H1 (cell line): ENCODE measurements at regions not wholly inside any gene's neighbourhood (a gene's known extent, or its start where the extent isn't known, plus 50 kb on each side); places are given as distances from the start of the nearest gene placed in this dataset.

Source experiments
- CTCF ChIA-PET: fragments of 300-600 bp; sonication (Branson Sonifier 250); formaldehyde crosslinking; loops from one replicate; lab custom pipeline; 2021; ENCODE audit not compliant: partially characterized antibody; lab: Charles Lee
- POLR2A ChIA-PET: fragments of 300-600 bp; sonication (Branson Sonifier 250); formaldehyde crosslinking; loops from one replicate; lab custom pipeline; 2021; ENCODE audit warnings: inconsistent platforms; ENCODE audit not compliant: partially characterized antibody; lab: Charles Lee
- DNase-seq, 2 experiments: peaks; one replicate each; pipeline versions ENCODE4 v3.0.0 to v3.0.0-alpha.2; 2010 to 2022; ENCODE audit warnings: low spot score in 2 of 2, low read depth in 1 of 2, mixed read lengths in 1 of 2
- FAIRE-seq: peaks from 2 replicates; lab custom pipeline; 2011; peaks lifted over from hg19 to GRCh38; lab: Jason Lieb, UNC
- H2AFZ ChIP-seq: 2 replicates; pipeline ENCODE4 v1.8.1; 2012; ENCODE audit warnings: low read length, inconsistent platforms
- H2AK5ac ChIP-seq: 2 replicates; pipeline ENCODE4 v1.6.1; 2013; ENCODE audit warnings: low read depth, low read length
- H2BK120ac ChIP-seq: replicated peaks from 2 replicates; pipeline ENCODE3; 2013; ENCODE audit warnings: low read depth, low read length, inconsistent platforms
- H2BK12ac ChIP-seq: 2 replicates; pipeline ENCODE4 v1.6.1; 2013; ENCODE audit warnings: low read depth, low read length
- H2BK15ac ChIP-seq: 2 replicates; pipeline ENCODE4 v1.6.1; 2013; ENCODE audit warnings: low read length
- H2BK20ac ChIP-seq: 2 replicates; pipeline ENCODE4 v1.6.1; 2013; ENCODE audit warnings: low read length
- H2BK5ac ChIP-seq: 2 replicates; pipeline ENCODE4 v1.6.1; 2013; ENCODE audit warnings: low read depth, low read length
- H3K14ac ChIP-seq: 2 replicates; pipeline ENCODE4 v1.6.1; 2013; ENCODE audit warnings: inconsistent platforms; ENCODE audit not compliant: insufficient read length
- H3K18ac ChIP-seq: 2 replicates; pipeline ENCODE4 v1.6.1; 2013; ENCODE audit warnings: low read length; ENCODE audit errors: extremely low read depth
- H3K23ac ChIP-seq: 2 replicates; pipeline ENCODE4 v1.6.1; 2013; ENCODE audit warnings: inconsistent platforms; ENCODE audit not compliant: insufficient read length
- H3K23me2 ChIP-seq: 2 replicates; pipeline ENCODE4 v1.6.1; 2013; ENCODE audit warnings: low read depth, low read length
- H3K27ac ChIP-seq: 2 replicates; pipeline ENCODE4 v1.6.1; 2011; ENCODE audit warnings: low read depth, low read length, inconsistent platforms
- H3K27me3 ChIP-seq, 4 experiments: replicated peaks in 1 of 4; 1 replicate in 1 of 4; 2 replicates in 3 of 4; pipeline versions ENCODE4 v1.6.1 to v1.8.1; 2011 to 2013; ENCODE audit warnings: low read length in 3 of 4, mild to moderate bottlenecking in 3 of 4, inconsistent platforms in 2 of 4, mixed read lengths in 2 of 4, moderate library complexity in 1 of 4; ENCODE audit not compliant: control insufficient read depth in 3 of 4, insufficient read depth in 3 of 4; ENCODE audit errors: extremely low read depth in 1 of 4
- H3K36me3 ChIP-seq, 4 experiments: 2 replicates each; pipeline versions ENCODE4 v1.6.1 to v1.8.1; 2011 to 2013; ENCODE audit warnings: mild to moderate bottlenecking in 4 of 4, low read length in 3 of 4, moderate library complexity in 2 of 4, control low read depth in 1 of 4, inconsistent platforms in 1 of 4; ENCODE audit not compliant: insufficient read depth in 4 of 4, control insufficient read depth in 2 of 4
- H3K4ac ChIP-seq: replicated peaks from 2 replicates; pipeline ENCODE3; 2013; ENCODE audit warnings: low read length, low read depth, mixed read lengths, inconsistent platforms; ENCODE audit not compliant: insufficient read length
- H3K4me1 ChIP-seq, 4 experiments: replicated peaks in 1 of 4; 1 replicate in 1 of 4; 2 replicates in 3 of 4; pipeline versions ENCODE4 v1.6.1 to v1.8.1; 2011 to 2013; ENCODE audit warnings: low read length in 3 of 4, inconsistent platforms in 2 of 4, mixed read lengths in 1 of 4; ENCODE audit not compliant: insufficient read depth in 4 of 4, control insufficient read depth in 3 of 4
- H3K4me2 ChIP-seq, 2 experiments: 2 replicates each; pipeline versions ENCODE4 v1.6.1 to v1.8.1; 2011 to 2013; ENCODE audit warnings: low read depth in 2 of 2, low read length in 2 of 2, control low read depth in 1 of 2, inconsistent platforms in 1 of 2, mild to moderate bottlenecking in 1 of 2; ENCODE audit not compliant: insufficient read depth in 1 of 2
- H3K4me3 ChIP-seq, 4 experiments: fragments of 200-600, 300-600 bp in 1 of 4; sonication (generic), shearing (Covaris generic), sonication (Bioruptor Twin) in 1 of 4; 2 replicates each; pipeline versions ENCODE4 v1.5.1 to v1.8.1; 2011 to 2016; ENCODE audit warnings: low read length in 4 of 4, low read depth in 3 of 4, control low read depth in 2 of 4, inconsistent platforms in 2 of 4, mild to moderate bottlenecking in 2 of 4, mixed read lengths in 1 of 4, moderate library complexity in 1 of 4; ENCODE audit not compliant: insufficient read depth in 2 of 4; ENCODE audit errors: extremely low read depth in 1 of 4
- H3K56ac ChIP-seq: replicated peaks from 2 replicates; pipeline ENCODE3; 2013; ENCODE audit warnings: low read depth, mild to moderate bottlenecking, mixed read lengths, low read length, inconsistent platforms; ENCODE audit not compliant: insufficient read length
- H3K79me1 ChIP-seq: 2 replicates; pipeline ENCODE4 v1.6.1; 2013; ENCODE audit warnings: low read depth, low read length, control low read depth
- H3K79me2 ChIP-seq, 2 experiments: 2 replicates each; pipeline versions ENCODE4 v1.6.1 to v1.8.1; 2012 to 2013; ENCODE audit warnings: low read length in 2 of 2, mild to moderate bottlenecking in 2 of 2, inconsistent platforms in 1 of 2; ENCODE audit not compliant: insufficient read depth in 2 of 2, control insufficient read depth in 1 of 2
- H3K9ac ChIP-seq, 4 experiments: replicated peaks in 1 of 4; 1 replicate in 1 of 4; 2 replicates in 3 of 4; pipeline versions ENCODE4 v1.6.1 to v1.8.1; 2011 to 2013; ENCODE audit warnings: low read depth in 3 of 4, low read length in 3 of 4, control low read depth in 2 of 4, mild to moderate bottlenecking in 2 of 4, moderate library complexity in 2 of 4, inconsistent platforms in 1 of 4; ENCODE audit errors: extremely low read depth in 1 of 4
- H3K9me3 ChIP-seq, 2 experiments: 2 replicates each; pipeline versions ENCODE4 v1.6.1 to v1.8.1; 2012 to 2013; ENCODE audit warnings: mild to moderate bottlenecking in 2 of 2, moderate library complexity in 2 of 2, control low read depth in 1 of 2, inconsistent platforms in 1 of 2, low read depth in 1 of 2, low read length in 1 of 2, mixed read lengths in 1 of 2; ENCODE audit not compliant: insufficient read depth in 2 of 2
- H4K20me1 ChIP-seq, 2 experiments: replicated peaks in 1 of 2; 2 replicates each; pipeline versions ENCODE3 to v1.8.1; 2011 to 2013; ENCODE audit warnings: inconsistent platforms in 2 of 2, low read length in 2 of 2, mild to moderate bottlenecking in 1 of 2; ENCODE audit not compliant: insufficient read depth in 2 of 2, control insufficient read depth in 1 of 2
- H4K5ac ChIP-seq: 2 replicates; pipeline ENCODE4 v1.6.1; 2013; ENCODE audit warnings: low read length, low read depth, mixed read lengths, inconsistent platforms; ENCODE audit not compliant: insufficient read length
- H4K8ac ChIP-seq: 2 replicates; pipeline ENCODE4 v1.8.0; 2013; ENCODE audit warnings: mild to moderate bottlenecking, moderate library complexity, low read length, inconsistent platforms; ENCODE audit not compliant: insufficient read depth; ENCODE audit errors: extremely low read depth
- H4K91ac ChIP-seq: replicated peaks from 2 replicates; pipeline ENCODE3; 2013; ENCODE audit warnings: low read length, mixed read lengths, inconsistent platforms; ENCODE audit not compliant: insufficient read length
- CBX8 ChIP-seq: fragments of 300-800, 300-1000 bp; sonication (generic); IDR thresholded peaks from 2 replicates; pipeline ENCODE4 v1.7.1; 2016; ENCODE audit warnings: low read depth, low read length, borderline replicate concordance
- SIRT6 ChIP-seq: IDR thresholded peaks from one replicate; pipeline ENCODE4 v1.7.1; 2012; ENCODE audit warnings: low read length, inconsistent platforms
- WGBS, 2 experiments: shearing (Covaris generic) in 1 of 2; methylation state at CpG; one replicate each; pipeline versions ENCODE4 v1.1.6 to v1.1.7; 2013 to 2015; ENCODE audit warnings: low lambda C conversion rate in 2 of 2, mixed read lengths in 2 of 2, inconsistent platforms in 1 of 2, low coverage in 1 of 2, missing lambda C conversion rate in 1 of 2; ENCODE audit not compliant: insufficient replicate concordance in 2 of 2, insufficient coverage in 1 of 2, insufficient read length in 1 of 2; ENCODE audit errors: extremely low coverage in 1 of 2, missing lambda C conversion rate in 1 of 2; 5-methylcytosine and 5-hydroxymethylcytosine counted together
- TF ChIP-seq, protein P1 (sequence below): IDR thresholded peaks from 2 replicates; pipeline ENCODE4 v1.6.1; 2011; ENCODE audit warnings: low read length, improper control_type of control experiment

DNA sequence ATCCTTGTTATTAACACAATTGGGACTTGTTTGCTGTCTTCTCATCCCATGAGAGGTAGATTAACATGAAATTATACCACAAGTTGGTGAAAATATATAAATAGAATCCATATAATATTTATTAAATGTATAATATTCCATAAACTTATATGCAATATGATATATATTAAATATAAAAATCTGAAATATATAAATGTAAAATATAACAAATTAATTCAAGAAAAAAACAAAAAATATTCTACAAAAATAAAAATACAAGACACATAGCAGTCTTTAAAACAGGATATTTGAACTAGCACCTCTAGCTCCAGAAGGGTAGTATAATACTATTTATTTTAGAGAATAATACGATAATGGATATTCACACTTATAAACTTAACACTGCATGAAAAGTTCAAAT, 603.3 kb upstream of the FLRT2 start:
- H3K56ac ChIP-seq = no peak overlapping the region
- no peaks in the 10 kb centered on the region for H3K9me3 ChIP-seq
- no peak overlapping the region for H3K18ac ChIP-seq
- no peak overlapping the region for H3K4me3 ChIP-seq
- no peak for DNase-seq
- H2BK15ac ChIP-seq = no peak overlapping the region
- H3K79me2 ChIP-seq = no peaks in the 10 kb centered on the region
- no peak overlapping the region for H4K91ac ChIP-seq
- no peak overlapping the region for H2BK20ac ChIP-seq
- H3K27ac ChIP-seq = no peak overlapping the region
- FAIRE-seq = no peak
- WGBS, 2 experiments = 95% methylated on average over 1 of the region's 1 CpG; no CpG with 5 or more reads in 1 of the 2 experiments
- no peak overlapping the region for H2BK120ac ChIP-seq
- H3K27me3 ChIP-seq = no peaks in the 10 kb centered on the region
- H3K23me2 ChIP-seq = no peaks in the 10 kb centered on the region
- H3K79me1 ChIP-seq = no peaks in the 10 kb centered on the region
- H3K4ac ChIP-seq = no peak overlapping the region
- H3K36me3 ChIP-seq = no peaks in the 10 kb centered on the region
- H4K5ac ChIP-seq = no peak overlapping the region
- no peak overlapping the region for H3K9ac ChIP-seq
- no peak overlapping the region for H3K4me2 ChIP-seq
- H2AFZ ChIP-seq = no peak overlapping the region
- H2BK12ac ChIP-seq = no peak overlapping the region
- H4K8ac ChIP-seq = no peak overlapping the region
- H4K20me1 ChIP-seq = no peaks in the 10 kb centered on the region
- H3K23ac ChIP-seq = no peak overlapping the region
- H3K14ac ChIP-seq = no peak overlapping the region
- no peaks in the 10 kb centered on the region for H3K4me1 ChIP-seq
- no peak overlapping the region for H2AK5ac ChIP-seq
- H2BK5ac ChIP-seq = no peak overlapping the region
- ChIA-PET POLR2A (no interaction called here), CTCF (no interaction called here)
- TF ChIP-seq CBX8 (no peak), SIRT6 (no peak)
- TF ChIP-seq, protein P1, sequence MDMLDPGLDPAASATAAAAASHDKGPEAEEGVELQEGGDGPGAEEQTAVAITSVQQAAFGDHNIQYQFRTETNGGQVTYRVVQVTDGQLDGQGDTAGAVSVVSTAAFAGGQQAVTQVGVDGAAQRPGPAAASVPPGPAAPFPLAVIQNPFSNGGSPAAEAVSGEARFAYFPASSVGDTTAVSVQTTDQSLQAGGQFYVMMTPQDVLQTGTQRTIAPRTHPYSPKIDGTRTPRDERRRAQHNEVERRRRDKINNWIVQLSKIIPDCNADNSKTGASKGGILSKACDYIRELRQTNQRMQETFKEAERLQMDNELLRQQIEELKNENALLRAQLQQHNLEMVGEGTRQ = no peak
